NCI-H2196 (cell line): ENCODE measurements at regions not wholly inside any gene's neighbourhood (a gene's known extent, or its start where the extent isn't known, plus 50 kb on each side); places are given as distances from the start of the nearest gene placed in this dataset.

Experiments
- DNase-seq: peaks from one replicate; lab custom pipeline; 2025; ENCODE audit not compliant: unreplicated experiment; lab: John Stamatoyannopoulos, UW

- DNase-seq, result no peak
These were observed 70.8 kb upstream of the RAI2 start for GRCh38 chrX:17931855-17932254.

GRCh38 chrX:17930850-17931249 is 69.8 kb upstream of the RAI2 start:
- no peak for DNase-seq

GRCh38 chrX:17923546-17923945 is 62.4 kb upstream of the RAI2 start:
- DNase-seq, result no peak

- DNase-seq, result no peak
These were observed 61.2 kb upstream of the RAI2 start for GRCh38 chrX:17922303-17922702.

GRCh38 chrX:17919896-17920446 is 58.9 kb upstream of the RAI2 start:
- no peak for DNase-seq

GRCh38 chrX:17917945-17918577 is 57.0 kb upstream of the RAI2 start:
- no peak for DNase-seq

- DNase-seq, result no peak
These were observed 52.7 kb upstream of the RAI2 start for GRCh38 chrX:17913801-17914200.
